GM23338 (cell line): ENCODE measurements at regions not wholly inside any gene's neighbourhood (a gene's known extent, or its start where the extent isn't known, plus 50 kb on each side); places are given as distances from the start of the nearest gene placed in this dataset.

Experiments
- ATAC-seq: fragments of 200-7000 bp; cut with Tn5 transposase; 3 replicates; pipeline ENCODE4 v1.9.1; 2020
- DNase-seq: peaks from one replicate; pipeline ENCODE4 v3.0.0-alpha.2; 2015; ENCODE audit warnings: low spot score
- H2AFZ ChIP-seq: fragments of 200-600 bp; sonication (generic); 2 replicates; pipeline ENCODE4 v1.8.0; 2016; ENCODE audit warnings: antibody characterized with exemption, mild to moderate bottlenecking, moderate library complexity
- H3F3A ChIP-seq: fragments of 200-600 bp; sonication (generic); replicated peaks from 2 replicates; pipeline ENCODE4 v1.8.0; 2017; ENCODE audit warnings: antibody characterized with exemption, mixed run types, low read depth
- H3K27ac ChIP-seq: fragments of 200-600 bp; sonication (generic); 2 replicates; pipeline ENCODE4 v1.6.1; 2016; ENCODE audit warnings: low read depth
- H3K27me3 ChIP-seq: fragments of 200-600 bp; sonication (generic); 2 replicates; pipeline ENCODE4 v1.8.0; 2016; ENCODE audit warnings: mild to moderate bottlenecking, mixed run types, moderate library complexity; ENCODE audit not compliant: insufficient read depth
- H3K36me3 ChIP-seq: fragments of 200-600 bp; sonication (generic); 2 replicates; pipeline ENCODE4 v1.8.0; 2016; ENCODE audit warnings: mild to moderate bottlenecking; ENCODE audit not compliant: insufficient read depth
- H3K4me1 ChIP-seq: fragments of 200-600 bp; sonication (generic); 2 replicates; pipeline ENCODE4 v1.8.0; 2016; ENCODE audit warnings: mild to moderate bottlenecking, moderate library complexity; ENCODE audit not compliant: insufficient read depth
- H3K4me2 ChIP-seq: fragments of 200-600 bp; sonication (generic); 2 replicates; pipeline ENCODE4 v1.7.1; 2017; ENCODE audit warnings: mixed run types
- H3K4me3 ChIP-seq: fragments of 200-600 bp; sonication (generic); 2 replicates; pipeline ENCODE4 v1.6.1; 2016; ENCODE audit warnings: mixed run types
- H3K79me2 ChIP-seq: fragments of 200-600 bp; sonication (generic); replicated peaks from 2 replicates; pipeline ENCODE4 v1.8.0; 2017; ENCODE audit warnings: mild to moderate bottlenecking; ENCODE audit not compliant: insufficient read depth
- H3K9me2 ChIP-seq: fragments of 200-600 bp; sonication (generic); 2 replicates; pipeline ENCODE4 v1.8.0; 2017; ENCODE audit not compliant: insufficient read depth
- H4K20me1 ChIP-seq: fragments of 200-600 bp; sonication (generic); replicated peaks from 2 replicates; pipeline ENCODE4 v1.8.0; 2017; ENCODE audit warnings: mild to moderate bottlenecking; ENCODE audit not compliant: insufficient read depth
- H3K27ac Mint-ChIP-seq: 2 replicates; pipeline ENCODE4 v1.8.0; 2020; ENCODE audit warnings: inconsistent platforms, mild to moderate bottlenecking, moderate library complexity, mixed read lengths
- H3K27me3 Mint-ChIP-seq: 3 replicates; pipeline ENCODE4 v1.8.0; 2022; ENCODE audit warnings: low read depth, mild to moderate bottlenecking, moderate library complexity, mixed read lengths, inconsistent platforms; ENCODE audit not compliant: insufficient read depth, poor library complexity
- H3K36me3 Mint-ChIP-seq: 3 replicates; pipeline ENCODE4 v1.8.0; 2021; ENCODE audit warnings: low read depth, mild to moderate bottlenecking, inconsistent platforms, moderate library complexity, mixed read lengths
- H3K4me1 Mint-ChIP-seq: 3 replicates; pipeline ENCODE4 v1.8.0; 2020; ENCODE audit warnings: mild to moderate bottlenecking, inconsistent platforms, mixed read lengths
- H3K4me3 Mint-ChIP-seq: 3 replicates; pipeline ENCODE4 v1.8.0; 2021; ENCODE audit warnings: moderate library complexity, mild to moderate bottlenecking, inconsistent platforms, mixed read lengths
- H3K9me3 Mint-ChIP-seq: 3 replicates; pipeline ENCODE4 v1.8.0; 2020; ENCODE audit warnings: moderate library complexity, mild to moderate bottlenecking, inconsistent platforms, mixed read lengths
- CREB1 ChIP-seq: fragments of 250-450 bp; sonication (Bioruptor Pico); IDR thresholded peaks from 2 replicates; pipeline ENCODE4 v1.5.0; 2020; ENCODE audit warnings: low read depth, mild to moderate bottlenecking, moderate library complexity
- CTCF ChIP-seq, 2 experiments: fragments of 200-600 bp in 1 of 2; sonication (generic) in 1 of 2; conservative IDR thresholded peaks; 2 replicates each; pipeline versions ENCODE4 v1.5.1 to v1.6.1; 2016 to 2017; ENCODE audit warnings: antibody characterized with exemption in 2 of 2, low read depth in 2 of 2, mild to moderate bottlenecking in 2 of 2, moderate library complexity in 1 of 2
- ETS1 ChIP-seq: IDR thresholded peaks from 2 replicates; pipeline ENCODE4 v1.6.1; 2016; ENCODE audit warnings: antibody characterized with exemption
- EZH2 ChIP-seq: fragments of 200-600 bp; sonication (generic); IDR thresholded peaks from one replicate; pipeline ENCODE4 v1.8.0; 2017; ENCODE audit warnings: antibody characterized with exemption, mild to moderate bottlenecking, low read depth; ENCODE audit not compliant: unreplicated experiment
- EZH2phosphoT487 ChIP-seq: fragments of 200-600 bp; sonication (generic); IDR thresholded peaks from one replicate; pipeline ENCODE4 v1.8.1; 2018; ENCODE audit warnings: antibody characterized with exemption; ENCODE audit not compliant: unreplicated experiment
- JUNB ChIP-seq: IDR thresholded peaks from one replicate; pipeline ENCODE4 v1.6.1; 2016; ENCODE audit warnings: antibody characterized with exemption; ENCODE audit not compliant: unreplicated experiment
- NANOG ChIP-seq: IDR thresholded peaks from 2 replicates; pipeline ENCODE4 v1.6.1; 2016; ENCODE audit warnings: antibody characterized with exemption, borderline replicate concordance
- POLR2AphosphoS5 ChIP-seq: IDR thresholded peaks from 2 replicates; pipeline ENCODE4 v1.6.1; 2016; ENCODE audit warnings: antibody characterized with exemption, low read depth
- REST ChIP-seq: IDR thresholded peaks from one replicate; pipeline ENCODE4 v1.6.1; 2018; ENCODE audit warnings: antibody characterized with exemption; ENCODE audit not compliant: unreplicated experiment
- STAT1 ChIP-seq: IDR thresholded peaks from one replicate; pipeline ENCODE4 v1.6.1; 2016; ENCODE audit warnings: antibody characterized with exemption; ENCODE audit not compliant: unreplicated experiment
- ZNF114 ChIP-seq: fragments of 250-450 bp; sonication (Bioruptor Pico); IDR thresholded peaks from 2 replicates; pipeline ENCODE4 v1.5.0; 2020; ENCODE audit warnings: mild to moderate bottlenecking, moderate library complexity
- ZNF331 ChIP-seq: fragments of 250-450 bp; sonication (Bioruptor Pico); IDR thresholded peaks from 2 replicates; pipeline ENCODE4 v1.5.0; 2020; ENCODE audit warnings: low read depth, mild to moderate bottlenecking, moderate library complexity
- ZNF462 ChIP-seq: fragments of 250-450 bp; sonication (Bioruptor Pico); IDR thresholded peaks from 2 replicates; pipeline ENCODE4 v1.5.0; 2020; ENCODE audit warnings: mild to moderate bottlenecking, moderate library complexity

GRCh38 chr19:28880735-28881401, 332.1 kb downstream of the UQCRFS1 start:
- Mint-ChIP-seq H3K27me3 (peaks cover 18% of the 10 kb centered on the region), H3K4me1 (peaks cover 53% of the 10 kb centered on the region), H3K36me3 (no peaks in the 10 kb centered on the region), H3K4me3 (no peak overlapping the region), H3K27ac (no peak overlapping the region), H3K9me3 (no peaks in the 10 kb centered on the region; the same call in 2 of the 3 replicates)
- no peaks in the 10 kb centered on the region for H3K79me2 ChIP-seq
- H2AFZ ChIP-seq, result no peak overlapping the region
- H3K36me3 ChIP-seq, result no peaks in the 10 kb centered on the region
- no peaks in the 10 kb centered on the region for H3K27me3 ChIP-seq
- H3K4me2 ChIP-seq, result peak overlapping the region; percentile 50
- no peaks in the 10 kb centered on the region for H4K20me1 ChIP-seq
- peak; percentile 74 for DNase-seq
- no peak for TF ChIP-seq EZH2
- TF ChIP-seq JUNB, result no peak
- TF ChIP-seq ZNF331, result peak; percentile 50
- peak; percentile 12; the same call in 1 of the 2 replicates for TF ChIP-seq ZNF462
- TF ChIP-seq ZNF114 (CRISPR knock-in tag), result peak; percentile 71; the same call in 1 of the 2 replicates
- no peak for TF ChIP-seq CTCF (conservative IDR thresholded peaks at IDR 0.05; ENCODE audit: low read depth in 2 of 2)
- no peak for TF ChIP-seq REST
- no peak for TF ChIP-seq POLR2AphosphoS5
- TF ChIP-seq NANOG, result peak; percentile 96
- TF ChIP-seq STAT1, result no peak
- TF ChIP-seq EZH2phosphoT487, result no peak
- TF ChIP-seq ETS1, result no peak
- peak; percentile 62 for TF ChIP-seq CREB1 (CRISPR knock-in tag)
- H3K9me2 ChIP-seq, result peaks cover 2% of the 10 kb centered on the region; the same call in 1 of the 2 replicates
- peak overlapping the region; percentile 71 for H3K27ac ChIP-seq
- peak; percentile 21 for ATAC-seq
- H3K4me3 ChIP-seq, result peak overlapping the region; percentile 22
- H3F3A ChIP-seq, result 0 out of 2 replicates have a peak, but pooled peaks cover 15% of the 10 kb centered on the region
- H3K4me1 ChIP-seq, result peaks cover 36% of the 10 kb centered on the region
